K562 (cell line): ENCODE measurements at regions not wholly inside any gene's neighbourhood (a gene's known extent, or its start where the extent isn't known, plus 50 kb on each side); places are given as distances from the start of the nearest gene placed in this dataset.

Experiments
- CHD1 ChIP-seq: fragments of 200-600 bp; sonication (generic); IDR thresholded peaks from one replicate; pipeline ENCODE4 v1.6.1; 2012; ENCODE audit warnings: mild to moderate bottlenecking, moderate library complexity, low read length, inconsistent platforms
- GTF2A2 ChIP-seq: IDR thresholded peaks from 2 replicates; pipeline ENCODE4 v1.6.1; 2016; ENCODE audit warnings: mild to moderate bottlenecking, missing genetic modification characterization, missing compliant biosample characterization
- HDAC2 ChIP-seq: fragments of 450-650 bp; IDR thresholded peaks from 2 replicates; pipeline ENCODE4 v1.6.1; 2016; ENCODE audit warnings: mild to moderate bottlenecking
- HNRNPK ChIP-seq: fragments of 200-400 bp; formaldehyde crosslinking; IDR thresholded peaks from one replicate; pipeline ENCODE4 v1.6.1; 2018; ENCODE audit warnings: mild to moderate bottlenecking, low read depth, low read length; ENCODE audit not compliant: poor library complexity, severe bottlenecking
- MXI1 ChIP-seq: IDR thresholded peaks from 2 replicates; pipeline ENCODE4 v1.6.1; 2011; ENCODE audit warnings: low read depth, mild to moderate bottlenecking, improper control_type of control experiment, low read length
- NR4A1 ChIP-seq, 2 experiments: fragments of 250-450 bp in 1 of 2; fragments of 450-650 bp in 1 of 2; sonication (Bioruptor Pico) in 1 of 2; IDR thresholded peaks; 2 replicates each; pipeline versions ENCODE4 v1.4.0 to v1.6.1; 2016 to 2020; ENCODE audit warnings: mild to moderate bottlenecking in 2 of 2, missing compliant biosample characterization in 1 of 2, missing genetic modification characterization in 1 of 2, moderate library complexity in 1 of 2
- POLR2A ChIP-seq: fragments of 450-650 bp; conservative IDR thresholded peaks from 2 replicates; pipeline ENCODE4 v1.6.1; 2016
- RAD21 ChIP-seq, 2 experiments: fragments of 250-450 bp in 1 of 2; fragments of 450-650 bp in 1 of 2; sonication (Bioruptor Pico) in 1 of 2; formaldehyde crosslinking in 1 of 2; IDR thresholded peaks in 1 of 2; conservative IDR thresholded peaks in 1 of 2; 2 replicates each; pipeline versions ENCODE4 v1.4.0 to v1.8.0; 2020 to 2022; ENCODE audit warnings: mild to moderate bottlenecking in 2 of 2, moderate library complexity in 1 of 2
- RBM39 ChIP-seq: fragments of 200-400 bp; formaldehyde crosslinking; optimal IDR thresholded peaks from 2 replicates; pipeline ENCODE3; 2018; ENCODE audit warnings: low read depth, low read length
- SAFB2 ChIP-seq: fragments of 200-400 bp; formaldehyde crosslinking; IDR thresholded peaks from 2 replicates; pipeline ENCODE4 v1.6.1; 2018; ENCODE audit warnings: borderline replicate concordance, low read length, low read depth, moderate library complexity; ENCODE audit not compliant: severe bottlenecking
- TF ChIP-seq, protein P1 (sequence below), 2 experiments: IDR thresholded peaks; 2 replicates each; pipeline ENCODE4 v1.6.1; 2011; ENCODE audit warnings: borderline replicate concordance in 1 of 2, control low read depth in 1 of 2, low read depth in 1 of 2, low read length in 1 of 2, mild to moderate bottlenecking in 1 of 2, mixed read lengths in 1 of 2, moderate library complexity in 1 of 2; ENCODE audit not compliant: insufficient read depth in 1 of 2, insufficient read length in 1 of 2, poor library complexity in 1 of 2, severe bottlenecking in 1 of 2; ENCODE audit errors: extremely low read depth in 1 of 2
- TF ChIP-seq, protein P2 (sequence below), 3 experiments: IDR thresholded peaks in 2 of 3; conservative IDR thresholded peaks in 1 of 3; 2 replicates each; pipeline ENCODE4 v1.5.1; 2011 to 2012; ENCODE audit warnings: low read length in 3 of 3, mild to moderate bottlenecking in 3 of 3, control low read depth in 2 of 3, improper control_type of control experiment in 1 of 3, inconsistent platforms in 1 of 3, low read depth in 1 of 3, mixed read lengths in 1 of 3, moderate library complexity in 1 of 3; ENCODE audit not compliant: insufficient read depth in 2 of 3

DNA sequence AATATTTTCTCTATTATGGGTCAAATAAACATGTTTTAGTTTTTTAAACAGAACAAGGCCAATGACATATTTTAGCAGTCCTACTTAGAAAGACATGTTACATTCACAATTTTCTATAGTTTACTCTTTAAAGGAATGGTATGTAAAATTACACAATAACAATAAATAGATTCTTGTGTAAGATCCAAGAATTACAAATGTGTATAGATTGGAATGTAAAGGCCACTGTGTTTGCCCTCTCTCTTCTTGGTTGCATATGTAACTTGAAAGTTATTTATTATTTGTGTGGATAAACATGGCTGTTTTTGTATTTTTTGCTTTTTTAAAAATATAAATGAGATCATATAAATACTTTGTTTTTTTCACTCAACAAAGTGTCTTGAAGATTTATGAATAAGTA is 979.3 kb upstream of the CELF2 start:
- TF ChIP-seq GTF2A2 (tag) (no peak), HNRNPK (no peak), RBM39 (no peak), MXI1 (no peak), CHD1 (no peak), NR4A1 (CRISPR knock-in tag; IDR thresholded peaks at IDR 0.05) (no peak), NR4A1 (tag; IDR thresholded peaks at IDR 0.05) (no peak), POLR2A (no peak), RAD21 (CRISPR knock-in tag; conservative IDR thresholded peaks at IDR 0.05 in 1 of 2, IDR thresholded peaks at IDR 0.05 in 1 of 2) (no peak), HDAC2 (no peak), SAFB2 (no peak)
- TF ChIP-seq, protein P1, sequence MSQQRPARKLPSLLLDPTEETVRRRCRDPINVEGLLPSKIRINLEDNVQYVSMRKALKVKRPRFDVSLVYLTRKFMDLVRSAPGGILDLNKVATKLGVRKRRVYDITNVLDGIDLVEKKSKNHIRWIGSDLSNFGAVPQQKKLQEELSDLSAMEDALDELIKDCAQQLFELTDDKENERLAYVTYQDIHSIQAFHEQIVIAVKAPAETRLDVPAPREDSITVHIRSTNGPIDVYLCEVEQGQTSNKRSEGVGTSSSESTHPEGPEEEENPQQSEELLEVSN (IDR thresholded peaks at IDR 0.05; ENCODE audit: borderline replicate concordance in 1 of 2, extremely low read depth in 1 of 2, insufficient read depth in 1 of 2, insufficient read length in 1 of 2, low read depth in 1 of 2, low read length in 1 of 2, poor library complexity in 1 of 2, severe bottlenecking in 1 of 2): no peak
- TF ChIP-seq, protein P2, sequence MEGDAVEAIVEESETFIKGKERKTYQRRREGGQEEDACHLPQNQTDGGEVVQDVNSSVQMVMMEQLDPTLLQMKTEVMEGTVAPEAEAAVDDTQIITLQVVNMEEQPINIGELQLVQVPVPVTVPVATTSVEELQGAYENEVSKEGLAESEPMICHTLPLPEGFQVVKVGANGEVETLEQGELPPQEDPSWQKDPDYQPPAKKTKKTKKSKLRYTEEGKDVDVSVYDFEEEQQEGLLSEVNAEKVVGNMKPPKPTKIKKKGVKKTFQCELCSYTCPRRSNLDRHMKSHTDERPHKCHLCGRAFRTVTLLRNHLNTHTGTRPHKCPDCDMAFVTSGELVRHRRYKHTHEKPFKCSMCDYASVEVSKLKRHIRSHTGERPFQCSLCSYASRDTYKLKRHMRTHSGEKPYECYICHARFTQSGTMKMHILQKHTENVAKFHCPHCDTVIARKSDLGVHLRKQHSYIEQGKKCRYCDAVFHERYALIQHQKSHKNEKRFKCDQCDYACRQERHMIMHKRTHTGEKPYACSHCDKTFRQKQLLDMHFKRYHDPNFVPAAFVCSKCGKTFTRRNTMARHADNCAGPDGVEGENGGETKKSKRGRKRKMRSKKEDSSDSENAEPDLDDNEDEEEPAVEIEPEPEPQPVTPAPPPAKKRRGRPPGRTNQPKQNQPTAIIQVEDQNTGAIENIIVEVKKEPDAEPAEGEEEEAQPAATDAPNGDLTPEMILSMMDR (IDR thresholded peaks at IDR 0.05 in 2 of 3, conservative IDR thresholded peaks at IDR 0.05 in 1 of 3; ENCODE audit: insufficient read depth in 2 of 3, low read depth in 1 of 3, low read length in 3 of 3): no peak
